ENCODE measurements at regions not wholly inside any gene's neighbourhood (a gene's known extent, or its start where the extent isn't known, plus 50 kb on each side); places are given as distances from the start of the nearest gene placed in this dataset.

DNA sequence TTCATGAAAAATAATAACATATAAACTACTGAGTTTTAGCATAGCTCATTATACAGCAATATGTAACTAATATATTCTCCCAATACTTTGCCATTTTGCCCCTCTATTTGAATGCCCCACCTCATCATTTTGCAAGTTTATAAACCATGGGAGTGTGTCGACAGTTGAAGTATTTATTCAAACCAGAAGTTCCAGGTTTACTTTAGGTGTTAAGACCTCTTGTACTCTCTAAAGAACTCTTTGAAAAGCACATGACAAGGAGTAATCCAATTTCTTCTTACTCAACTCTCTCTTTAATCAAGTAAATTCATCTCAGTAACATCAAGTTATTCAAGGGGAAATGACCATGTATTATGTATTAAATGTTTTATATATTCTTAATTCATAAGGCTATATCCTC lies 240.7 kb downstream of the COX18 start:
- H3K9me3 ChIP-seq (ENCODE audit: control insufficient read depth, insufficient read depth, low read depth, low read length): no peaks in the 10 kb centered on the region
- no peaks in the 10 kb centered on the region for H3K36me3 ChIP-seq (ENCODE audit: control insufficient read depth, insufficient read depth, low read length)
- TF ChIP-seq, protein P1, sequence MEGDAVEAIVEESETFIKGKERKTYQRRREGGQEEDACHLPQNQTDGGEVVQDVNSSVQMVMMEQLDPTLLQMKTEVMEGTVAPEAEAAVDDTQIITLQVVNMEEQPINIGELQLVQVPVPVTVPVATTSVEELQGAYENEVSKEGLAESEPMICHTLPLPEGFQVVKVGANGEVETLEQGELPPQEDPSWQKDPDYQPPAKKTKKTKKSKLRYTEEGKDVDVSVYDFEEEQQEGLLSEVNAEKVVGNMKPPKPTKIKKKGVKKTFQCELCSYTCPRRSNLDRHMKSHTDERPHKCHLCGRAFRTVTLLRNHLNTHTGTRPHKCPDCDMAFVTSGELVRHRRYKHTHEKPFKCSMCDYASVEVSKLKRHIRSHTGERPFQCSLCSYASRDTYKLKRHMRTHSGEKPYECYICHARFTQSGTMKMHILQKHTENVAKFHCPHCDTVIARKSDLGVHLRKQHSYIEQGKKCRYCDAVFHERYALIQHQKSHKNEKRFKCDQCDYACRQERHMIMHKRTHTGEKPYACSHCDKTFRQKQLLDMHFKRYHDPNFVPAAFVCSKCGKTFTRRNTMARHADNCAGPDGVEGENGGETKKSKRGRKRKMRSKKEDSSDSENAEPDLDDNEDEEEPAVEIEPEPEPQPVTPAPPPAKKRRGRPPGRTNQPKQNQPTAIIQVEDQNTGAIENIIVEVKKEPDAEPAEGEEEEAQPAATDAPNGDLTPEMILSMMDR (conservative IDR thresholded peaks at IDR 0.05 in 1 of 2, IDR thresholded peaks at IDR 0.05 in 1 of 2; ENCODE audit: low read depth in 1 of 2, low read length in 2 of 2): no peak
- TF ChIP-seq EZH2 (IDR thresholded peaks at IDR 0.05; ENCODE audit: low read length, missing control alignments): no peak
- H4K20me1 ChIP-seq (ENCODE audit: control insufficient read depth, extremely low read depth, insufficient read depth, low read length): no peaks in the 10 kb centered on the region
- no peak for DNase-seq (ENCODE audit: low read depth in 2 of 2)
- no peaks in the 10 kb centered on the region for H3K27me3 ChIP-seq (ENCODE audit: control insufficient read depth, insufficient read depth, low read length)
- no peak overlapping the region for H3K4me2 ChIP-seq (ENCODE audit: extremely low read depth, insufficient read depth, low read length)
- no peaks in the 10 kb centered on the region for H3K4me1 ChIP-seq (ENCODE audit: control insufficient read depth, extremely low read depth, insufficient read depth, low read length)
- H3K79me2 ChIP-seq (ENCODE audit: control insufficient read depth, insufficient read depth, low read length): no peaks in the 10 kb centered on the region
- no peak overlapping the region for H3K4me3 ChIP-seq (replicated peaks in 1 of 4; ENCODE audit: control extremely low read depth in 1 of 4, insufficient read depth in 1 of 4, low read depth in 3 of 4, low read length in 4 of 4)
- no peak overlapping the region for H3K9ac ChIP-seq (ENCODE audit: insufficient read depth, low read length)
- H2AFZ ChIP-seq (ENCODE audit: low read length): no peak overlapping the region
- no peak overlapping the region for H3K27ac ChIP-seq (ENCODE audit: insufficient read depth, low read length)

DNA sequence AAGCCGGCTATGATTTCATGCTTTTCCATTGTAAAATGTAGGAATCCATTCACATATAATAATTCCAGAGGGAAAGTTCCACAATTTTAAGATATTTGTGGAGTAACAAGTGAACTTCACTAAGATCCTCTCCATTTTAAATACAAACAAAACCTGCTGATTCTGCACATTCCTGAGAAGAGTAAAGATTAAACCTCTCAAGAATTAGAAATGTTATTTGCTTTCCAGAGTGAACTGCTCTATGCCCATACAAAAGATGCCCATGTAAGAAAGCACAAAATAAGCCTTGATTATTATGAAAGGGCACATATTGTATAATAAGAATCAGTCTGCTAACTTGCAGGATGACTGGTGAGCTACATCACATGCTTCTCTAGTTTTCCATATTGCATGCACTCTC lies 241.5 kb downstream of the COX18 start:
- no peaks in the 10 kb centered on the region for H4K20me1 ChIP-seq (ENCODE audit: control insufficient read depth, extremely low read depth, insufficient read depth, low read length)
- H2AFZ ChIP-seq (ENCODE audit: low read length): no peak overlapping the region
- H3K4me2 ChIP-seq (ENCODE audit: extremely low read depth, insufficient read depth, low read length): no peak overlapping the region

DNA sequence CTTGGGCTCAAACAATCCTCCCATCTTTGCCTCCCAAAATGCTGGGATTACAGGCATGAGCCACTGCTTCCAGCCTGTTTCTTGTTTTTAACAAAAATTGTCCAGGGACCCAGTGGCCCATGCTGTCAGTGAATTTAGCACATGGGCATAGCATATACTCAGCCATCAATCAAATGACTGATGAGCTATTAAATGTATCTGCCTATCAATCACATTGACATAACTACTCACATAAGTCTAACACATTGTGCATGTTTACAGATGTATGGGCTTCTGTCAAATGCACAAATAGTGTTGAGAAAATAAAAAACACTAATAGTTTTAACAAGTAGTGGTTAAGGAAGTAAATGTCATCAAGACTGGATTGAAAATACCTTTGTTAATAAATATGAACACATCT lies 249.4 kb downstream of the COX18 start:
- Histone ChIP-seq H3K27me3 (ENCODE audit: control insufficient read depth, insufficient read depth, low read length) (no peaks in the 10 kb centered on the region), H3K4me1 (ENCODE audit: control insufficient read depth, extremely low read depth, insufficient read depth, low read length) (no peaks in the 10 kb centered on the region), H3K4me2 (ENCODE audit: extremely low read depth, insufficient read depth, low read length) (no peak overlapping the region), H4K20me1 (ENCODE audit: control insufficient read depth, extremely low read depth, insufficient read depth, low read length) (no peaks in the 10 kb centered on the region), H3K4me3 (replicated peaks in 1 of 4; ENCODE audit: control extremely low read depth in 1 of 4, insufficient read depth in 1 of 4, low read depth in 3 of 4, low read length in 4 of 4) (no peak overlapping the region), H3K36me3 (ENCODE audit: control insufficient read depth, insufficient read depth, low read length) (no peaks in the 10 kb centered on the region), H3K9ac (ENCODE audit: insufficient read depth, low read length) (no peak overlapping the region), H3K9me3 (ENCODE audit: control insufficient read depth, insufficient read depth, low read depth, low read length) (no peaks in the 10 kb centered on the region), H3K79me2 (ENCODE audit: control insufficient read depth, insufficient read depth, low read length) (no peaks in the 10 kb centered on the region), H2AFZ (ENCODE audit: low read length) (no peak overlapping the region), H3K27ac (ENCODE audit: insufficient read depth, low read length) (no peak overlapping the region)
- TF ChIP-seq EZH2 (IDR thresholded peaks at IDR 0.05; ENCODE audit: low read length, missing control alignments): no peak
- no peak for DNase-seq (ENCODE audit: low read depth in 2 of 2)

More for the DNA sequence above, 241.5 kb downstream of the COX18 start:
- Histone ChIP-seq H3K27ac (ENCODE audit: insufficient read depth, low read length) (no peak overlapping the region), H3K27me3 (ENCODE audit: control insufficient read depth, insufficient read depth, low read length) (no peaks in the 10 kb centered on the region), H3K36me3 (ENCODE audit: control insufficient read depth, insufficient read depth, low read length) (no peaks in the 10 kb centered on the region), H3K4me1 (ENCODE audit: control insufficient read depth, extremely low read depth, insufficient read depth, low read length) (no peaks in the 10 kb centered on the region), H3K4me3 (replicated peaks in 1 of 4; ENCODE audit: control extremely low read depth in 1 of 4, insufficient read depth in 1 of 4, low read depth in 3 of 4, low read length in 4 of 4) (no peak overlapping the region), H3K9me3 (ENCODE audit: control insufficient read depth, insufficient read depth, low read depth, low read length) (no peaks in the 10 kb centered on the region), H3K79me2 (ENCODE audit: control insufficient read depth, insufficient read depth, low read length) (no peaks in the 10 kb centered on the region), H3K9ac (ENCODE audit: insufficient read depth, low read length) (no peak overlapping the region)
- TF ChIP-seq EZH2 (IDR thresholded peaks at IDR 0.05; ENCODE audit: low read length, missing control alignments): no peak
- TF ChIP-seq, protein P1 (conservative IDR thresholded peaks at IDR 0.05 in 1 of 2, IDR thresholded peaks at IDR 0.05 in 1 of 2; ENCODE audit: low read depth in 1 of 2, low read length in 2 of 2): no peak
- no peak for DNase-seq (ENCODE audit: low read depth in 2 of 2)
